CD8-positive, alpha-beta memory T cell (primary cell): ENCODE measurements at regions not wholly inside any gene's neighbourhood (a gene's known extent, or its start where the extent isn't known, plus 50 kb on each side); places are given as distances from the start of the nearest gene placed in this dataset.
"Not testable (repeated sequence)": the region's sequence is repeated elsewhere in the genome, so short reads cannot be mapped to it uniquely, and the experiment has no call there.

Experiments
- CTCF ChIA-PET: fragments of 350-600 bp; sonication (Branson Sonifier 250); formaldehyde crosslinking; loops from one replicate; lab custom pipeline; 2021; ENCODE audit warnings: antibody characterized with exemption; lab: Charles Lee
- POLR2A ChIA-PET: fragments of 350-600 bp; sonication (Branson Sonifier 250); formaldehyde crosslinking; loops from one replicate; lab custom pipeline; 2021; ENCODE audit warnings: antibody characterized with exemption; lab: Charles Lee
- DNase-seq, 5 donors: peaks; one replicate each; pipeline versions ENCODE4 v3.0.0 to v3.0.0-alpha.2; 2020 to 2022; ENCODE audit warnings: mixed read lengths in 1 of 5
- H3K27ac ChIP-seq: one replicate; pipeline ENCODE4 v1.7.0; 2013; ENCODE audit warnings: low read depth, mild to moderate bottlenecking, low read length, moderate library complexity
- H3K27me3 ChIP-seq: 2 replicates; pipeline ENCODE4 v1.7.0; 2013; ENCODE audit warnings: low read length, mild to moderate bottlenecking; ENCODE audit not compliant: insufficient read depth, poor library complexity, severe bottlenecking
- H3K36me3 ChIP-seq: 2 replicates; pipeline ENCODE4 v1.7.0; 2013; ENCODE audit warnings: mild to moderate bottlenecking, low read length, moderate library complexity; ENCODE audit not compliant: insufficient read depth
- H3K4me1 ChIP-seq: 2 replicates; pipeline ENCODE4 v1.7.0; 2013; ENCODE audit warnings: mild to moderate bottlenecking, low read length, moderate library complexity; ENCODE audit not compliant: insufficient read depth
- H3K4me3 ChIP-seq: 2 replicates; pipeline ENCODE4 v1.7.0; 2013; ENCODE audit warnings: mild to moderate bottlenecking, low read length
- H3K9me3 ChIP-seq: 2 replicates; pipeline ENCODE4 v1.7.0; 2013; ENCODE audit warnings: mild to moderate bottlenecking, low read length
- H3K27ac Mint-ChIP-seq, 8 donors: one replicate each; pipeline ENCODE4 v1.8.0; 2020 to 2021; ENCODE audit warnings: mixed read lengths in 8 of 8, mild to moderate bottlenecking in 6 of 8, inconsistent platforms in 3 of 8, moderate library complexity in 3 of 8
- H3K27me3 Mint-ChIP-seq, 2 donors: one replicate each; pipeline ENCODE4 v1.8.0; 2020 to 2021; ENCODE audit warnings: mixed read lengths in 2 of 2, mild to moderate bottlenecking in 1 of 2, moderate library complexity in 1 of 2
- H3K36me3 Mint-ChIP-seq, 3 donors: one replicate each; pipeline ENCODE4 v1.8.0; 2020 to 2021; ENCODE audit warnings: mixed read lengths in 3 of 3, inconsistent platforms in 1 of 3, mild to moderate bottlenecking in 1 of 3
- H3K4me1 Mint-ChIP-seq, 3 donors: one replicate each; pipeline ENCODE4 v1.8.0; 2020 to 2021; ENCODE audit warnings: mixed read lengths in 3 of 3, inconsistent platforms in 1 of 3, mild to moderate bottlenecking in 1 of 3
- H3K4me3 Mint-ChIP-seq, 7 donors: one replicate each; pipeline ENCODE4 v1.8.0; 2020 to 2021; ENCODE audit warnings: mixed read lengths in 7 of 7, mild to moderate bottlenecking in 6 of 7, moderate library complexity in 4 of 7, inconsistent platforms in 2 of 7
- H3K9me3 Mint-ChIP-seq, 5 donors: one replicate each; pipeline ENCODE4 v1.8.0; 2020 to 2022; ENCODE audit warnings: mixed read lengths in 5 of 5, mild to moderate bottlenecking in 3 of 5, moderate library complexity in 2 of 5, inconsistent platforms in 1 of 5

GRCh38 chr9:26677965-26678706 is 214.5 kb downstream of the CAAP1 start:
- Mint-ChIP-seq H3K27me3 (no peaks in the 10 kb centered on the region), H3K4me1 (no peaks in the 10 kb centered on the region), H3K36me3 (no peaks in the 10 kb centered on the region), H3K27ac (no peak overlapping the region), H3K9me3 (peaks cover 0 to 4% (median 0%) of the 10 kb centered on the region in 5 donors), H3K4me3 (no peak overlapping the region)
- Histone ChIP-seq H3K4me1 (no peaks in the 10 kb centered on the region), H3K4me3 (no peak overlapping the region), H3K36me3 (no peaks in the 10 kb centered on the region), H3K9me3 (no peaks in the 10 kb centered on the region), H3K27me3 (no peaks in the 10 kb centered on the region), H3K27ac (no peak overlapping the region)
- no peak for DNase-seq
- CTCF ChIA-PET: no interaction called here
- POLR2A ChIA-PET: no interaction called here

- Mint-ChIP-seq H3K4me1 (no peaks in the 10 kb centered on the region), H3K36me3 (no peaks in the 10 kb centered on the region), H3K27me3 (no peaks in the 10 kb centered on the region), H3K4me3 (no peak overlapping the region), H3K27ac (no peak overlapping the region), H3K9me3 (peaks cover 0 to 3% (median 0%) of the 10 kb centered on the region in 5 donors)
- DNase-seq: no peak
- Histone ChIP-seq H3K4me1 (no peaks in the 10 kb centered on the region), H3K36me3 (no peaks in the 10 kb centered on the region), H3K4me3 (no peak overlapping the region), H3K27ac (no peak overlapping the region), H3K9me3 (no peaks in the 10 kb centered on the region), H3K27me3 (no peaks in the 10 kb centered on the region)
- CTCF ChIA-PET: no interaction called here
- POLR2A ChIA-PET: no interaction called here
Observed at GRCh38 chr9:26675035-26675434, 217.6 kb downstream of the CAAP1 start.

GRCh38 chr9:26673261-26673660 is 219.3 kb downstream of the CAAP1 start:
- no peaks in the 10 kb centered on the region for H3K36me3 Mint-ChIP-seq
- no peaks in the 10 kb centered on the region for H3K4me1 Mint-ChIP-seq
- H3K9me3 ChIP-seq: no peaks in the 10 kb centered on the region
- no peaks in the 10 kb centered on the region for H3K27me3 Mint-ChIP-seq
- H3K4me1 ChIP-seq: no peaks in the 10 kb centered on the region
- no peaks in the 10 kb centered on the region for H3K36me3 ChIP-seq
- peaks cover 0 to 3% (median 0%) of the 10 kb centered on the region in 5 donors for H3K9me3 Mint-ChIP-seq
- no peak overlapping the region for H3K4me3 Mint-ChIP-seq
- CTCF ChIA-PET: no interaction called here
- DNase-seq: no peak
- POLR2A ChIA-PET: no interaction called here
- H3K4me3 ChIP-seq: no peak overlapping the region
- no peak overlapping the region for H3K27ac Mint-ChIP-seq
- H3K27me3 ChIP-seq: no peaks in the 10 kb centered on the region
- H3K27ac ChIP-seq: no peak overlapping the region

GRCh38 chr9:26669701-26670670 is 222.6 kb downstream of the CAAP1 start:
- no peaks in the 10 kb centered on the region for H3K36me3 Mint-ChIP-seq
- no peak for DNase-seq
- POLR2A ChIA-PET: no interaction called here
- H3K4me1 ChIP-seq: no peaks in the 10 kb centered on the region
- peaks cover 0 to 1% (median 0%) of the 10 kb centered on the region in 5 donors for H3K9me3 Mint-ChIP-seq
- H3K4me3 ChIP-seq: no peak overlapping the region
- CTCF ChIA-PET: no interaction called here
- H3K36me3 ChIP-seq: no peaks in the 10 kb centered on the region
- H3K27me3 Mint-ChIP-seq: no peaks in the 10 kb centered on the region
- no peak overlapping the region for H3K27ac ChIP-seq
- no peaks in the 10 kb centered on the region for H3K9me3 ChIP-seq
- no peaks in the 10 kb centered on the region for H3K4me1 Mint-ChIP-seq
- no peak overlapping the region for H3K4me3 Mint-ChIP-seq
- no peaks in the 10 kb centered on the region for H3K27me3 ChIP-seq
- H3K27ac Mint-ChIP-seq: no peak overlapping the region

- H3K4me1 ChIP-seq: no peaks in the 10 kb centered on the region
- H3K27ac ChIP-seq: no peak overlapping the region
- Mint-ChIP-seq H3K9me3 (peaks cover 0 to under 1% (median 0%) of the 10 kb centered on the region in 5 donors), H3K4me3 (no peak overlapping the region), H3K27ac (no peak overlapping the region), H3K36me3 (no peaks in the 10 kb centered on the region), H3K4me1 (no peaks in the 10 kb centered on the region), H3K27me3 (no peaks in the 10 kb centered on the region)
- POLR2A ChIA-PET: no interaction called here
- no peak overlapping the region for H3K4me3 ChIP-seq
- no peaks in the 10 kb centered on the region for H3K27me3 ChIP-seq
- DNase-seq: no peak
- CTCF ChIA-PET: no interaction called here
- no peaks in the 10 kb centered on the region for H3K9me3 ChIP-seq
- no peaks in the 10 kb centered on the region for H3K36me3 ChIP-seq
Observed at GRCh38 chr9:26667882-26668281, 224.7 kb downstream of the CAAP1 start.

- Mint-ChIP-seq H3K4me3 (no peak overlapping the region), H3K36me3 (no peaks in the 10 kb centered on the region), H3K27me3 (no peaks in the 10 kb centered on the region), H3K4me1 (no peaks in the 10 kb centered on the region), H3K9me3 (peaks cover 0 to 6% (median 0%) of the 10 kb centered on the region in 5 donors), H3K27ac (no peak overlapping the region)
- Histone ChIP-seq H3K4me1 (no peaks in the 10 kb centered on the region), H3K4me3 (no peak overlapping the region), H3K36me3 (no peaks in the 10 kb centered on the region), H3K9me3 (no peaks in the 10 kb centered on the region), H3K27me3 (no peaks in the 10 kb centered on the region), H3K27ac (no peak overlapping the region)
- DNase-seq: no peak
- POLR2A ChIA-PET: no interaction called here
- CTCF ChIA-PET: no interaction called here
Observed at GRCh38 chr9:26665666-26666065, 226.9 kb downstream of the CAAP1 start.

GRCh38 chr9:26664087-26664773 is 228.4 kb downstream of the CAAP1 start:
- H3K9me3 ChIP-seq, H3K36me3 Mint-ChIP-seq, H3K27me3 ChIP-seq, H3K27ac ChIP-seq, H3K27ac Mint-ChIP-seq, H3K4me1 ChIP-seq, H3K4me3 Mint-ChIP-seq, H3K27me3 Mint-ChIP-seq, H3K4me1 Mint-ChIP-seq, CTCF ChIA-PET, POLR2A ChIA-PET, H3K9me3 Mint-ChIP-seq, H3K36me3 ChIP-seq, DNase-seq, H3K4me3 ChIP-seq: not testable (repeated sequence)

- no peaks in the 10 kb centered on the region for H3K9me3 ChIP-seq
- no peaks in the 10 kb centered on the region for H3K4me1 Mint-ChIP-seq
- no peaks in the 10 kb centered on the region for H3K27me3 ChIP-seq
- no peak overlapping the region for H3K4me3 Mint-ChIP-seq
- H3K36me3 ChIP-seq: no peaks in the 10 kb centered on the region
- POLR2A ChIA-PET: no interaction called here
- no peak overlapping the region for H3K27ac ChIP-seq
- H3K4me3 ChIP-seq: no peak overlapping the region
- no peaks in the 10 kb centered on the region for H3K27me3 Mint-ChIP-seq
- peaks cover 0 to 8% (median 0%) of the 10 kb centered on the region in 5 donors for H3K9me3 Mint-ChIP-seq
- no peaks in the 10 kb centered on the region for H3K36me3 Mint-ChIP-seq
- H3K4me1 ChIP-seq: no peaks in the 10 kb centered on the region
- no peak overlapping the region for H3K27ac Mint-ChIP-seq
- CTCF ChIA-PET: no interaction called here
- DNase-seq: no peak
Observed at GRCh38 chr9:26662476-26662875, 230.1 kb downstream of the CAAP1 start.
